T1000 (cell line): ENCODE measurements at regions not wholly inside any gene's neighbourhood (a gene's known extent, or its start where the extent isn't known, plus 50 kb on each side); places are given as distances from the start of the nearest gene placed in this dataset.

Experiments used
- DNase-seq: peaks from one replicate; lab custom pipeline; 2025; ENCODE audit warnings: mixed read lengths; lab: John Stamatoyannopoulos, UW

DNA sequence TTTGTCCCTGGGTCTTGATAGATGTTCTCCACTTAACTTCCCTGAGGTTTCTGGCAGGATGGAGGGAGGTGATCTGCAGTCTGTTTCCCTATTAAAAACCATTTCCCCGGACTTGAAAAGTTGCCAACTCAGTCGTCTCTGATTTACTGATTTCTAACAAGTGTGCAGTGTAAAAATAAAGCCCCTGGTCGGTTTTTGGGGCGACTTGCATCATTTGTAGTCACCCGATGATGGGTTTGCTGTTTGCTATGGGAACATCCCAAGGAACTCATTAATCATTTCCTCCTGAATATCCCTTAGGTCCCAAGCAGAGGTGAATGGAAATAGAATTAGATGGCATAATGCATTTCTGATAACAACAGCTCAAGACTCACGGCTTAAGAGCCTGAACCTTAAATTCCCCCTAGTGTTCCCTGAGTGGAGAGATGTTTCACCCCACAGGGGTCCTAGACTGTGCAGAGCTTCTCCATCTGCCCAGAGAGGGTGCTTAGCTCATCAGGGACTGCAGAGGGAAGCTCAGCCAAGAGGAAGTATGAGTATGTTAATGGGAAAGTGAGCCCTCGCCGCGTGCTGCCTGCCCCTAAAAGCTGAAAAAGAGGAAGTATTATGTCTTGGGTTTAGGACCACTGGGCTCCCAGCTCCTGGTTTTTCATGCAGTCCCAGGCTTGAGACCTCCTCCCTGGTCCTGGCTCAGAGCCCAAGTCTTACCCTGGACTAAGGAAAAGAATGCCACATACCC lies 115.1 kb upstream of the DAP start:
- DNase-seq: no peak

DNA sequence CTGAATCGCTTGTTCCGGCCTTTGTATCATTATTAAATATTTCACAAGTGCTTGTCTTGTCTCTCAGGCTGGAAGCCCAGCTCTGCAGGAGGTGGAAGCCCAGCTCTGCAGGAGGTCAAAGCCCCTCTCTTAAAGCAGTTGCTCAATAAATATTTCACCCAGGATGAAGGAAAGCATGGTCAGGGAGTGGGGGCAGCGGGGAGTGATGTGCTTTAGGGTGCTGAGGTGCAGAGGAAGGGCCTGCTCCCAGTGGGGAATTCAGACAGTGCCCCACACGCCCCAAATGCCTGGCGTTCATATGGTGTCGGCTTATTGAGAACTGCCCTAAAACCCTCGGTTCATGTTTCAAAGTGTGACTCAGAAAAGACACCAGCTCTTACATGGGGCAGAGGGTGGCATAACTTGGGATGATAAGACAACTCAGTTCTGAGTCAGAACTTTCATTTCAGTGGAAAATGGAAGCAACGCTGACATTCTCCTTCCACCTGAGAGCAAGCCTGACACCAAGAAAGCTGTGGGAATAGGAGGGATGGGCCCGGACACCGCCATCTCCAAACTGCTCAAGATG lies 114.3 kb upstream of the DAP start:
- DNase-seq: peak; percentile 20

DNA sequence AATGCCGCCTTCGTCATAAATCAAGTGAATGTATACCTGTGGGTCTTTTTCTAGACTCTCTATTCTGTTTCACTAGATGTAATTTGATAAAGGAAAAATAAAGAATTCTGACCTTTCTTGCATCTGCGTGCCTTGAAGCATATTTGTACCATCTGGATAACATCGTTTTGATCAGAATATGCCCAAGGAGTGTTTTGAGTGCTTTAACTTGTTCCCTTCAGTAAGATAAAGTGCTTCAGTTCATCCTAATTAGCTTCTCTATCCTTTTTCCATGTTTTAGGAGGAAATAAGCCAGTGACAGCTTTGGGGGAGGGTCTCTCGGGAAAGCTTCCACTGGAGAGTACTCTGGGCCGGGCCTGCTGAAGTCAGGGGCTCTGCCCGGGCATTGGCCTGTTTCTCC lies 113.5 kb upstream of the DAP start:
- no peak for DNase-seq

GRCh38 chr5:10870791-10871190 lies 109.8 kb upstream of the DAP start:
- no peak for DNase-seq

DNA sequence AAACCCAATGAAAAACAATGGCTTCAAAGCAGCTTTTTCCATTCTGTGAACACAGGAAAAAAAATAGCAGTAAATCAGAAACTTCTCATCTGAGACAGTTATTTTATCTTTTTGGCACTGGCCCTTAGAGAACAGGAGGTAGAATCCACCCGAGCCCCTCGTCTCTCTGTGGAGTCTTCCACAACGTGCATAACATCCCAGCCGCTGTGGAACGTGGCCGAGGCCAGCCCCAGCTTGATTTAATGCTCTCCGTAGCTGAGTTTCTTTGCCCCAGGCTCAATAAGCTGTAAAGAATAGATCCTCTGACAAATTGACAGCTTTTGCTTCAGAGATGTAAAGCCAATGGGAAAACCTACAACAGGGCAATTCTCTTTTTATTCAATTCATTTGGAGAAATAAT lies 107.9 kb upstream of the DAP start:
- no peak for DNase-seq

DNA sequence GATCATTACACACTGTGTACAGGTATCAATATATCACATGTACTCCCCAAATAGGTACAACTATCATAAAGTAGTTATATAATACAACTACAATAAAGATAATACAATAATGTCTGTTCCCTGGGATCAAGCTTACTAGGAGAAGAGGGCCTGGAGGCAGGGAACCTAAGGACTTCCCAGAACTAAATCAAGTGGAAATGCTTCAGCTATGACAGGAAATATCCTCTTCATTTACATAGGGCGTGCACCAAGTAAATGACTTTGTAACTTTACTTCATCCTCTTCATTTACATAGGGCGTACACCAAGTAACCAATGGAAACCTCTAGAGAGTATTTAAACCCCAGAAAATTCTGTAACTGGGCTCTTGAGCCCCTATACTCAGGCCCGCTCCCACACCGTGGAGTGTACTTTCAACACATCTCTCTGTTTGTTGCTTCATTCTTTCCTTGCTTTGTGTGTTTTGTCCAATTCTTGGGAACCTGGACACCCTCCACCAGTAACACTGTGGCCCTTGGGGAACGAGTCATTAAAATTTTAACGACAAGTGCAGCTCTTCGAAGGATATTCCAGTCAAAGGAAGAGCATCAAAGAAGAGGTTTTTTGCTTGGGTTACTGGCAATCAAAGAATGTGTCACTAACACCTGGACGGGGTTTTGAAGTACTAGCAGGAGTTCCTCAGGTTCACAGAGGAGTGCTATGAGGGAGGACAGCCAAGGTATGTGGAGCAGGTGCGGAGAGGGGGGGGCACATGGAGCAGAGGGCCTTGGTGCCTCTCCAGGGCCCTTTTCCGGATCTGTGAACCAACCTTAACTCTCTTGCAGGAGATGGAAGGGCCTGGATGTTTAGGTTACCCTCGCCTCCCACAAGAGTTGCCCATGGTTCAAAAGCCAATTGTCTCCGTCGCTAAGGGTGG lies 106.6 kb upstream of the DAP start:
- no peak for DNase-seq

GRCh38 chr5:10866913-10867312 lies 105.9 kb upstream of the DAP start:
- DNase-seq: no peak

DNA sequence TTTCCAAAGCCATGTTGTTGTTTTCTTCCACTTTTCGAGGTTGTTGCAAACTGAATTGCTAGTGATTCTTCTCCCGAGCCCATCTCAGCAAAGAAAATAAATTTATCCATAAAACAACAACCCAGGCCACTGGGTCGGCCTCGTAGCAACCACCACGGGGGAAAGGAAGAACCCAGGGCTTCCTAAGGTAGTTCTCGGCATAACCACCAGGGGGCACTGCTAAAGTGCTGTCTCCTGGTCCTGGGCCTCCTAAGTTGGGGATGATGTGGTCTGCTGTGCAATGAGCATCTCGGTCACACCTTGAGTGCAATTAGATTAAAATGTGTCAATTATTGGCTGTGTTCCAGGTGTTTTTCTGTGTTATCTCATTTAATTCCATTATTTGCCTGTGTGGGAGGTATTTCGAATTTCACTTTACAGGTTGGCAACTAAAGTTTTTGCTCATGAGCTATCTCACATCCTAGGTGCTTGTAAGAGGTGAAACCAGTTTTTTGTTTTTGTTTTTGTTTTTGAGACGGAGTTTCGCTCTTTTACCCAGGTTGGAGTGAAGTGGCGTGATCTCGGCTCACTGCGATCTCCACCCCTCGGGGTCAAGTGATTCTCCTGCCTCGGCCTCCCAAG lies 102.8 kb upstream of the DAP start:
- DNase-seq: no peak

- no peak for DNase-seq
Measured at GRCh38 chr5:10862085-10862484, 101.1 kb upstream of the DAP start.

DNA sequence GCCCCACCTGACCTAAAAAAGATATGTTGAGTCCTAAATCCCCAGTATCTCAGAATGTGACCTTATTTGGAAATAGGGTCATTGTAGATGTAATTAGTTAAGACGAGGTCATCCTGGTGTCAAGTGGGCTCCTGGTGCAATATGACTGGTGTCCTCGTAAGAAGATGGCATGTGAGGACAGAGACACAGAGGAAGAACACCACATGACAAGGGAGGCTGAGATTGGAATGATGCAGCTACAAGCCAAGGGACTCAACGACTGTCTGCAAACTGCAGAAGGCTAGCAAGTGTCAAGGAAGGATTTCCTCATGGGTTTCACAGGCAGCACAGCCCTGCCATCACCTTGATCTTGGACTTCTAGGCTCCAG lies 100.4 kb upstream of the DAP start:
- no peak for DNase-seq

DNA sequence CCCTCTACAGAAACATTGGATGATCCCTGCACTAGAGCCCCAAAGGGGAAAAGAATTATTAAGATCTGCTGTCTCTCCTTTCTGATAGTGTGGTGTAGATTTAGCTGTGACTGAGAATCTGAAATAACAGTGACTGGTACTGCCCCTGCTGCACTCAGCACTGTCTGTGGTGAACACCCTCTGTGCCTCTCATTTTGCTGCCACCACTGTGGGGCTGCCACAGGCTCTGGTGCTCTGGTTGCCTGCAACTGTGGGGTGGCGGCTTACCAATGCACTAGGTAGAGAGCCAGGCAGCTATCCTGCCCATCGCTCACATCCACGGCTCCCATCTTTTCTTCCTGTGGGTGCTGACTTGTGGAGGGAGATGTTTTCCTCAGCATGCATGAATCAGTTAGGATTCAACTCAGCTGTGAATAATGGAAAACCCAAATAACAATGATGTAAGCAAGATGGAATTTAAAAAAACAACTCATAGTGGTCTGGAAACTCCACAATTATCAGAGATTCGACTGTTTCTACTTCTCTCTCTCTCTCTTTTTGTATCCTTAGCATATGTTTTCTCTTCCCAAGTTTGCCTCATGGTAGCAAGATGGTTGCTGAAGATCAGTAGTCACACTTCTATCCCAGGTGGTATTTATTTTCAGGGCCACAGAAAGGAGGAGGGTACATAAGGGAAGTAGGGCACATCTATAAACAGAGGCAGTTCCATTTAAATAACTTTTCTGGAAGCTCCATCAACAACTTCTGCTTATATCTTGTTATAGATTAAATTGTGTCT lies 99.8 kb upstream of the DAP start:
- no peak for DNase-seq

DNA sequence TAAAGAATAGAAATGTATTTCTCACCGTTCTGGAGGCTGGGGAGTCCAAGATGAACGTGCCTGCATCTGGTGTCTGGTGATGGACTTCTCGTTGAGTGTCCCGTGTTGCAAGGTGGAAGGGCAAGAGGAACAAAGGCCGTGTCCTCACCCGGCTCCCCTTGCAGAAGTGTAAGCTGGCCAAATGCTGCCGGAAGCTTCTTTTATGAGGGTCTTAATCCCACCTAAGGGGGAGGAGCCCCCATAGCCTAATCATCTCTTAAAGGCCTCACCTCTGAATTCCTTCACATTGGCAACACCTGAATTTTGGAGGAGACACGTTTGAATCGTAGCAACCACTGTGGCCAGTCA lies 99.1 kb upstream of the DAP start:
- no peak for DNase-seq

DNA sequence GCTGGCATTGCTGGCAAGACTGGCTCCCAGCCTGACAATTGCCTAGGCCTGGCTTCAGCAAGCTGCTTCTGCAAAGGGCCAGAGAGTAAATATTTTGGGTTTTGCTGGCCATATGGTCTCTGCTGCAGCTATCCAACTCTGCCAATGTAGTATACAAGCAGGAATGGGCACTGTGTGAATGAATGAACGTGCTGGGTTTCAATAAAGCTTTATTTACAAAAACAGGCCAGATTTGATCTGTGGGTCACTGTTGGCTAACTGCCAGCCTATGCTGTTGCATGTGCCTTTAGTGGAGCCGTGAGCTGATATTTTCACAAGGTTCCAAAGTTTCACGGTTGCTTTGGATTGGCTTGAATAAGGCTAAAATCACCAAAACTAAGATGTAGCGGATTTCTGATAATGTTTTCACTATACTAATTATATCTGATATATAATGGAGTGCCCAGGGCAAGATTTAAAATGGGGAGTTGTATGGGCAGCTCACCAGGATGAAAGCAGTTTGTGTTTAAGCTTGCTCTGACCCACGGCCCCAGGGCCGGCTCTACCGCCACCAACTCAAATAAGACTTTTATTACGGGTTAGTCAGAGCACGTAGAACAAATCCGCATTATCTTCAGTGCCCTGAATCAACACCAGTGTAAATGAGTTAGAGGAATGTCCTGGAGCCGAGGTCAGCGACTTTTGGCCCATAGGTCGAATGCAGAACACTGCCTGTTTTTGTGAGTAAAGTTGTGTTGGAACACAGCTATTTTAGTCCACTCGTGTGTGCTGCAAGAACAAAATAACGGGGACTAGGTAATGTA lies 98.6 kb upstream of the DAP start:
- DNase-seq: no peak

- DNase-seq: no peak
Measured at GRCh38 chr5:10858945-10859344, 97.9 kb upstream of the DAP start.

DNA sequence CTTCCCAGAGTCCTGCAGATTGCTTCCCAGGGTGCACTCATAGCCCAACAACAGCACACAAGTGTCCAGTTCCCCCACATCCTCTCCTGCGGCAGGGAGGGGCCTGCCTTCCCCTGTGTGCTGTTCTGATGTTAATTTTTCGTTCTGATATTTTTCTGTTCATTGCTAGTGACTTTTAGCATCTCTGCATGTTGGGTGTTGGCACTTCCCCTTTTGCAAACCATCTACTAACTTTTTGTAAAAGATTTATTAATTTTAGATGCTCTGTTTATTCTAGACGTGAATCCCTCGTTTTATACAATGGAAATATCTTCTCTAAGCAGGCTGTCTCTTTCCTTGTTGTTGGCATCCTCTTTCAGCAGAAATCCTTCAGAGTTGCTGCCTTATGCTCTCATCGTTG lies 97.3 kb upstream of the DAP start:
- no peak for DNase-seq

- no peak for DNase-seq
Measured at GRCh38 chr5:10857338-10857733, 96.3 kb upstream of the DAP start.

DNA sequence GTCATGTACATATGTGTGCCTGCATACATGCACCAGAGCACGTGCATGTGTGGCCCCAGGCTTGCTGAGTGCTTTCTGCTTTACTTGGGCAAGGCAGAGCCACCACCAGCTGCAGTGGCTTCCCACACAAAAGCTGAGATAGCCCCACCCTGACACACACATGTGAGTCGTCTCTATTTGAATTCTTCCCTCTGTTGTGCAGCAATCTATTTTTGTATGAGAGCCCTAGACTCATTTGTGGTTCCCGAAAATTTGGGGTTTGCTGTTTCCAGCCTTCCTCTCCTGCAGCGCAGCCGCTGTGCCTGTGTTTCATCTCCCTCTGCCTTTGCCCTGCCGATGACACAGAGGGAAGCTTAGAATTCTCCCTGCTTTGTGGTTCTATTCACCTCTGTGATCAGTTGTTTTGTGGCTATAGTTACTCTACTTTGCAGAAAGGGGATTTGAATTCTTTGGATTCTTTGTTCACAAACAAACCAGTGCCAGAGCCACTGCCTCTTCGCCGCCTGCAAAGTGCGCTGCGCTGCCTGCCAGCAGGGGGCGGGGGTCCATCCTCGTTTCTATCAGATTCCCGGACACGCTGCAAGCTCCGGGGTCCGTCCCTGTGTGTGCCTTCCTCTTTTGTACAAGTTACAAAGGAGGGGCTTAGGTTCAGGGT lies 95.8 kb upstream of the DAP start:
- no peak for DNase-seq

GRCh38 chr5:10856071-10856470 lies 95.0 kb upstream of the DAP start:
- no peak for DNase-seq

DNA sequence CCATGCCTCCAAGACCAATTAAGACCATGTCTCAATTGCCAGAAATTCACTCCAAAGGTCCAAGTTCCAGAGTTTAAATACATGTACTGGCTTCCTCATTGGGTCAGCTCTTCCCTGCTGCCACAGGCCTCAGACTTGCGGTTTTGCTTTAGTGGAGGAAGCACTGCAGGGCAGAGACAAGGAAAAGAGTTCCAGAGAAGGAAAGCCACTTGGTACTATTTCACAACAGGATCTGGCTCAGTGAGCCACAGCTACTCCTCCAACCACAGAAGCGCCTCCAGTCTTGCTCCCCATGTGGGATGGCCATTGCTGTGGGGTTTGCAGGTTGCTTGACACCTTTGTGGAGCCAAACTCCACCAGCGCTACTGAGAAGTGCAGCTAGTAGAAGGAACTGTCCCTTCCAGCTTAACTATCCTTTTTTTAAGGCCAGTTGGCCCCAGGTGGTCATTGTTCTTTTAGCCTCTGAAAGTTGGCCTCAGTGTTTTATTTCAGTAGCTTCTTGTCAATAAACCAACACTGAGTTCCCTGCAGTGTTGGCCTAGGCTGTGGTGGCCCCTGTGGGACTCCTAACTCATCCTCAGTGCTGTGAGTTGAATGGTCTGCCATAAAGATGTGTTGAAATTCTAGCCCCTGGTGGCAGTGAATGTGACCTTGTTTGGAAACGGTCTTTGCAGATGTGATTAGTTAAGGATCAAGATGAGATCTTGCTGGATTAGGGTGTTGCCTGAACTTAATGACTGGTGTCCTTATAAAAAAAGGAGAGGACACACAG lies 93.7 kb upstream of the DAP start:
- no peak for DNase-seq

- DNase-seq: no peak
Measured at GRCh38 chr5:10853154-10853553, 92.1 kb upstream of the DAP start.
